ENCODE measurements at regions not wholly inside any gene's neighbourhood (a gene's known extent, or its start where the extent isn't known, plus 50 kb on each side); places are given as distances from the start of the nearest gene placed in this dataset.
"Not testable (repeated sequence)": the region's sequence is repeated elsewhere in the genome, so short reads cannot be mapped to it uniquely, and the experiment has no call there.

GRCh38 chr1:222229672-222230312 is 318.1 kb downstream of the HHIPL2 start:
- DNase-seq = no peak

GRCh38 chr1:222225316-222225691 is 322.6 kb downstream of the HHIPL2 start:
- DNase-seq = no peak

- no peak for DNase-seq
These were observed 323.1 kb downstream of the HHIPL2 start for GRCh38 chr1:222224636-222225315.

GRCh38 chr1:222224156-222224555 is 323.7 kb downstream of the HHIPL2 start:
- DNase-seq = no peak

- DNase-seq = no peak
These were observed 324.9 kb downstream of the HHIPL2 start for GRCh38 chr1:222223010-222223409.

GRCh38 chr1:222216255-222216754 is 331.6 kb downstream of the HHIPL2 start:
- DNase-seq = no peak

- DNase-seq = no peak
These were observed 337.1 kb downstream of the HHIPL2 start for GRCh38 chr1:222210776-222211175.

- DNase-seq = no peak
These were observed 343.4 kb downstream of the HHIPL2 start for GRCh38 chr1:222204475-222204874.

- no peak for DNase-seq
These were observed 345.1 kb downstream of the HHIPL2 start for GRCh38 chr1:222202831-222203230.

- no peak for DNase-seq
These were observed 351.2 kb downstream of the HHIPL2 start for GRCh38 chr1:222196736-222197135.

GRCh38 chr1:222196288-222196687 is 351.6 kb downstream of the HHIPL2 start:
- DNase-seq = no peak

GRCh38 chr1:222195857-222196256 is 352.0 kb downstream of the HHIPL2 start:
- DNase-seq = no peak

GRCh38 chr1:222189218-222189617 is 358.7 kb downstream of the HHIPL2 start:
- DNase-seq = no peak

GRCh38 chr1:222187566-222188332 is 360.2 kb downstream of the HHIPL2 start:
- DNase-seq = no peak

GRCh38 chr1:222182641-222183040 is 365.3 kb downstream of the HHIPL2 start:
- DNase-seq = no peak

- DNase-seq = no peak
These were observed 366.7 kb downstream of the HHIPL2 start for GRCh38 chr1:222181191-222181590.

- DNase-seq = not testable (repeated sequence)
These were observed 370.4 kb downstream of the HHIPL2 start for GRCh38 chr1:222177496-222177895.

GRCh38 chr1:222171005-222171404 is 376.9 kb downstream of the HHIPL2 start:
- DNase-seq = peak; percentile 68

- no peak for DNase-seq
These were observed 379.3 kb downstream of the HHIPL2 start for GRCh38 chr1:222168621-222169020.

- DNase-seq = no peak
These were observed 380.0 kb downstream of the HHIPL2 start for GRCh38 chr1:222167896-222168295.

GRCh38 chr1:222167111-222167510 is 380.8 kb downstream of the HHIPL2 start:
- DNase-seq = peak; percentile 5

GRCh38 chr1:222165629-222166028 is 382.3 kb downstream of the HHIPL2 start:
- no peak for DNase-seq

- DNase-seq = no peak
These were observed 384.0 kb downstream of the HHIPL2 start for GRCh38 chr1:222163895-222164294.

- no peak for DNase-seq
These were observed 386.2 kb downstream of the HHIPL2 start for GRCh38 chr1:222161676-222162075.

Data from NCI-H1694 treated with DMSO at 0.1 percent for 48 hours (cell line).